CD14-positive monocyte (primary cell): ENCODE measurements at regions not wholly inside any gene's neighbourhood (a gene's known extent, or its start where the extent isn't known, plus 50 kb on each side); places are given as distances from the start of the nearest gene placed in this dataset.

Source experiments
- DNase-seq, 3 donors: peaks; one replicate each; pipeline ENCODE4 v3.0.0-alpha.2; 2011 to 2022
- H2AFZ ChIP-seq: 2 replicates; pipeline ENCODE4 v1.6.0; 2012; ENCODE audit warnings: mild to moderate bottlenecking, low read depth, low read length, inconsistent platforms; ENCODE audit not compliant: insufficient read depth, poor library complexity, severe bottlenecking
- H3K27ac ChIP-seq, 2 donors: 1 replicate in 1 of 2; 2 replicates in 1 of 2; pipeline ENCODE4 v1.5.1; 2012 to 2013; ENCODE audit warnings: low read length in 2 of 2, control low read depth in 1 of 2, inconsistent platforms in 1 of 2, low read depth in 1 of 2, mild to moderate bottlenecking in 1 of 2
- H3K27me3 ChIP-seq, 2 donors: one replicate each; pipeline versions ENCODE4 v1.6.0 to v1.6.1; 2011 to 2013; ENCODE audit warnings: low read length in 2 of 2; ENCODE audit not compliant: control insufficient read depth in 2 of 2, insufficient read depth in 2 of 2
- H3K36me3 ChIP-seq, 2 donors: replicated peaks in 1 of 2; 1 replicate in 1 of 2; 2 replicates in 1 of 2; pipeline versions ENCODE4 v1.5.1 to v1.6.1; 2012 to 2013; ENCODE audit warnings: low read length in 2 of 2, control low read depth in 1 of 2, inconsistent platforms in 1 of 2, mild to moderate bottlenecking in 1 of 2; ENCODE audit not compliant: insufficient read depth in 2 of 2, control insufficient read depth in 1 of 2
- H3K4me1 ChIP-seq, 2 donors: 1 replicate in 1 of 2; 2 replicates in 1 of 2; pipeline versions ENCODE4 v1.5.1 to v1.6.1; 2012 to 2013; ENCODE audit warnings: low read length in 2 of 2, control low read depth in 1 of 2, inconsistent platforms in 1 of 2, mild to moderate bottlenecking in 1 of 2, moderate library complexity in 1 of 2; ENCODE audit not compliant: insufficient read depth in 2 of 2, control insufficient read depth in 1 of 2
- H3K4me2 ChIP-seq: replicated peaks from 2 replicates; pipeline ENCODE3; 2012; ENCODE audit warnings: low read length, moderate library complexity, mild to moderate bottlenecking; ENCODE audit not compliant: poor library complexity, severe bottlenecking; ENCODE audit errors: extremely low read depth
- H3K4me3 ChIP-seq, 3 experiments: fragments of 200-600 bp in 1 of 3; sonication (generic) in 1 of 3; replicated peaks in 1 of 3; 1 replicate in 2 of 3; 2 replicates in 1 of 3; pipeline ENCODE4 v1.5.1; 2011 to 2013; ENCODE audit warnings: low read length in 3 of 3, mild to moderate bottlenecking in 3 of 3, control low read depth in 2 of 3, low read depth in 2 of 3, inconsistent platforms in 1 of 3, moderate library complexity in 1 of 3
- H3K79me2 ChIP-seq: 2 replicates; pipeline ENCODE4 v1.6.0; 2012; ENCODE audit warnings: mild to moderate bottlenecking, control low read depth, inconsistent platforms, low read length, moderate library complexity; ENCODE audit not compliant: insufficient read depth
- H3K9ac ChIP-seq: 2 replicates; pipeline ENCODE4 v1.6.0; 2017; ENCODE audit warnings: low read length, mild to moderate bottlenecking; ENCODE audit not compliant: insufficient read depth, poor library complexity, severe bottlenecking
- H3K9me3 ChIP-seq, 2 donors: replicated peaks in 1 of 2; 1 replicate in 1 of 2; 2 replicates in 1 of 2; pipeline versions ENCODE4 v1.5.1 to v1.6.1; 2012 to 2013; ENCODE audit warnings: low read length in 2 of 2, control low read depth in 1 of 2; ENCODE audit not compliant: control insufficient read depth in 1 of 2, insufficient read depth in 1 of 2
- H4K20me1 ChIP-seq: 2 replicates; pipeline ENCODE4 v1.6.0; 2012; ENCODE audit warnings: mild to moderate bottlenecking, low read length, control low read depth, moderate library complexity; ENCODE audit not compliant: insufficient read depth
- H3K27ac Mint-ChIP-seq, 7 donors: one replicate each; pipeline ENCODE4 v1.8.0; 2020; ENCODE audit warnings: mild to moderate bottlenecking in 7 of 7, mixed read lengths in 7 of 7, moderate library complexity in 6 of 7, inconsistent platforms in 2 of 7
- H3K27me3 Mint-ChIP-seq, 3 donors: one replicate each; pipeline ENCODE4 v1.8.0; 2021 to 2022; ENCODE audit warnings: low read depth in 3 of 3, mild to moderate bottlenecking in 3 of 3, mixed read lengths in 3 of 3, moderate library complexity in 3 of 3, inconsistent platforms in 1 of 3
- H3K36me3 Mint-ChIP-seq, 2 donors: one replicate each; pipeline ENCODE4 v1.8.0; 2020; ENCODE audit warnings: mixed read lengths in 2 of 2, inconsistent platforms in 1 of 2, mild to moderate bottlenecking in 1 of 2
- H3K4me1 Mint-ChIP-seq: one replicate; pipeline ENCODE4 v1.8.0; 2020; ENCODE audit warnings: mild to moderate bottlenecking, mixed read lengths
- H3K4me3 Mint-ChIP-seq, 2 donors: one replicate each; pipeline ENCODE4 v1.8.0; 2020; ENCODE audit warnings: mild to moderate bottlenecking in 2 of 2, mixed read lengths in 2 of 2, moderate library complexity in 1 of 2
- H3K9me3 Mint-ChIP-seq, 7 donors: one replicate each; pipeline ENCODE4 v1.8.0; 2020 to 2022; ENCODE audit warnings: mixed read lengths in 7 of 7, mild to moderate bottlenecking in 6 of 7, moderate library complexity in 6 of 7, inconsistent platforms in 2 of 7
- CTCF ChIP-seq: fragments of 200-600 bp; IDR thresholded peaks from one replicate; pipeline ENCODE4 v1.8.0; 2022; ENCODE audit warnings: antibody characterized with exemption, mild to moderate bottlenecking
- WGBS: methylation state at CpG from one replicate; pipeline ENCODE4 v1.1.5; 2013; ENCODE audit warnings: missing lambda C conversion rate; ENCODE audit not compliant: insufficient coverage; 5-methylcytosine and 5-hydroxymethylcytosine counted together
- intact Hi-C, 2 donors: fragments of 100-400 bp; cut with micrococcal nuclease; formaldehyde crosslinking; loops; one replicate each; pipeline versions ENCODE4 v1.15.0 to v1.15.1; 2023

GRCh38 chr3:59423707-59424106, 373.9 kb upstream of the CFAP20DC start:
- 89% methylated on average over 11 of the region's 11 CpGs for WGBS
- Mint-ChIP-seq H3K9me3 (no peaks in the 10 kb centered on the region), H3K4me1 (peaks cover 46% of the 10 kb centered on the region), H3K4me3 (peak overlapping the region in 1 of 2 donors; percentile 61), H3K27me3 (peaks cover 1 to 8% (median 5%) of the 10 kb centered on the region in 3 donors), H3K36me3 (peaks cover 4 to 8% of the 10 kb centered on the region in 2 donors), H3K27ac (no peak overlapping the region)
- no peak overlapping the region for H3K9ac ChIP-seq
- H3K4me3 ChIP-seq, result no peak overlapping the region
- DNase-seq, result no peak
- no peaks in the 10 kb centered on the region for H3K27me3 ChIP-seq
- H3K4me1 ChIP-seq, result peaks cover 44 to 47% of the 10 kb centered on the region in 2 donors
- no peaks in the 10 kb centered on the region for H3K79me2 ChIP-seq
- H4K20me1 ChIP-seq, result no peaks in the 10 kb centered on the region
- no peaks in the 10 kb centered on the region for H3K9me3 ChIP-seq
- H3K36me3 ChIP-seq, result no peaks in the 10 kb centered on the region
- intact Hi-C loops, result no loop called here
- no peak for TF ChIP-seq CTCF
- no peak overlapping the region for H3K27ac ChIP-seq
- no peak overlapping the region for H3K4me2 ChIP-seq
- no peak overlapping the region for H2AFZ ChIP-seq

GRCh38 chr3:59422312-59422711, 372.5 kb upstream of the CFAP20DC start:
- Mint-ChIP-seq H3K4me1 (peaks cover 33% of the 10 kb centered on the region), H3K9me3 (peaks cover 0 to 7% (median 1%) of the 10 kb centered on the region in 7 donors), H3K27ac (no peak overlapping the region), H3K4me3 (no peak overlapping the region), H3K27me3 (peaks cover 2 to 10% (median 8%) of the 10 kb centered on the region in 3 donors), H3K36me3 (peaks cover 0 to 8% of the 10 kb centered on the region in 2 donors)
- no peak for TF ChIP-seq CTCF
- Histone ChIP-seq H3K9me3 (no peaks in the 10 kb centered on the region), H3K4me3 (no peak overlapping the region), H4K20me1 (no peaks in the 10 kb centered on the region), H3K79me2 (no peaks in the 10 kb centered on the region), H3K27ac (no peak overlapping the region), H3K9ac (no peak overlapping the region), H3K4me2 (no peak overlapping the region), H2AFZ (no peak overlapping the region), H3K4me1 (peaks cover 34% of the 10 kb centered on the region in 2 donors), H3K27me3 (no peaks in the 10 kb centered on the region), H3K36me3 (no peaks in the 10 kb centered on the region)
- WGBS, result 80% methylated on average over 2 of the region's 4 CpGs
- DNase-seq, result peak in 2 of 3 donors; percentile 5 to 56
- intact Hi-C loops, result no loop called here
